K562 (cell line): ENCODE measurements at regions not wholly inside any gene's neighbourhood (a gene's known extent, or its start where the extent isn't known, plus 50 kb on each side); places are given as distances from the start of the nearest gene placed in this dataset.
A peak's percentile ranks its signal among the peaks of the same experiment; 100 is the strongest.

ENCODE experiments used
- ATAC-seq: fragments of 200-7000 bp; cut with Tn5 transposase; 3 replicates; pipeline ENCODE4 v1.9.1; 2020; ENCODE audit warnings: moderate library complexity
- BruUV-seq: library from RNA; stranded (reverse); fragments of 400-500 nt; replicated peaks from 2 replicates; lab custom pipeline; 2021; lab: Mats Ljungman, UMichigan
- CTCF ChIA-PET: fragments of 300-600 bp; formaldehyde crosslinking; extraction: SDS; loops from one replicate; lab custom pipeline; 2021; ENCODE audit warnings: low intra/inter-chr PET ratio; lab: Yijun Ruan, JAX
- POLR2A ChIA-PET: fragments of 300-600, 350-650 bp; sonication (Branson Sonifier 250); formaldehyde crosslinking; extraction: SDS; loops from one replicate; lab custom pipeline; 2021; ENCODE audit warnings: antibody characterized with exemption, inconsistent platforms; lab: Yijun Ruan, JAX
- DNase-seq, 4 experiments: peaks; one replicate each; pipeline versions ENCODE4 v3.0.0 to v3.0.0-alpha.2; 2011 to 2018; ENCODE audit warnings: low spot score in 3 of 4, mixed read lengths in 3 of 4; ENCODE audit errors: extremely low read depth in 1 of 4
- FAIRE-seq: peaks from 2 replicates; lab custom pipeline; 2011; peaks lifted over from hg19 to GRCh38; lab: Jason Lieb, UNC
- H2AFZ ChIP-seq: 2 replicates; pipeline ENCODE4 v1.6.0; 2011; ENCODE audit warnings: low read depth, low read length, control low read depth, inconsistent platforms
- H3K27ac ChIP-seq: fragments of 200-600 bp; 3 replicates; pipeline ENCODE4 v1.8.0; 2011; ENCODE audit warnings: low read depth, mild to moderate bottlenecking, control low read depth, inconsistent platforms, low read length, moderate library complexity, mixed read lengths; ENCODE audit errors: extremely low read depth
- H3K27me3 ChIP-seq, 2 experiments: fragments of 300-600 bp in 1 of 2; 2 replicates in 1 of 2; 3 replicates in 1 of 2; pipeline versions ENCODE4 v1.6.0 to v1.8.0; 2011; ENCODE audit warnings: inconsistent platforms in 2 of 2, low read length in 2 of 2, mild to moderate bottlenecking in 1 of 2, mixed read lengths in 1 of 2, moderate library complexity in 1 of 2; ENCODE audit not compliant: control insufficient read depth in 2 of 2, insufficient read depth in 2 of 2
- H3K36me3 ChIP-seq: fragments of 300-600 bp; 3 replicates; pipeline ENCODE4 v1.8.0; 2011; ENCODE audit warnings: mild to moderate bottlenecking, low read length, inconsistent platforms; ENCODE audit not compliant: control insufficient read depth, insufficient read depth
- H3K4me1 ChIP-seq, 2 experiments: fragments of 200-600 bp in 1 of 2; replicated peaks in 1 of 2; 2 replicates in 1 of 2; 3 replicates in 1 of 2; pipeline versions ENCODE4 v1.5.1 to v1.8.0; 2011; ENCODE audit warnings: inconsistent platforms in 2 of 2, low read length in 2 of 2, mild to moderate bottlenecking in 1 of 2, mixed read lengths in 1 of 2, moderate library complexity in 1 of 2; ENCODE audit not compliant: control insufficient read depth in 2 of 2, insufficient read depth in 2 of 2
- H3K4me2 ChIP-seq: 2 replicates; pipeline ENCODE4 v1.6.1; 2011; ENCODE audit warnings: low read length, control low read depth, inconsistent platforms, mixed read lengths; ENCODE audit not compliant: insufficient read depth
- H3K4me3 ChIP-seq: fragments of 200-600 bp; sonication (generic), shearing (Covaris generic); 2 replicates; pipeline ENCODE4 v1.5.1; 2016; ENCODE audit warnings: control low read depth, inconsistent platforms
- H3K79me2 ChIP-seq: fragments of 200-600 bp; 3 replicates; pipeline ENCODE4 v1.8.0; 2011; ENCODE audit warnings: low read length, inconsistent platforms; ENCODE audit not compliant: control insufficient read depth, insufficient read depth
- H3K9ac ChIP-seq, 2 experiments: 2 replicates each; pipeline versions ENCODE4 v1.6.0 to v1.6.1; 2011; ENCODE audit warnings: low read depth in 2 of 2, low read length in 2 of 2, control low read depth in 1 of 2, inconsistent platforms in 1 of 2, mild to moderate bottlenecking in 1 of 2, mixed read lengths in 1 of 2; ENCODE audit not compliant: insufficient read depth in 1 of 2
- H3K9me1 ChIP-seq: one replicate; pipeline ENCODE4 v1.6.0; 2011; ENCODE audit warnings: inconsistent platforms, mild to moderate bottlenecking, low read length, moderate library complexity; ENCODE audit not compliant: control insufficient read depth, insufficient read depth
- H3K9me3 ChIP-seq: replicated peaks from 2 replicates; pipeline ENCODE4 v1.5.1; 2011; ENCODE audit warnings: low read depth, low read length, inconsistent platforms; ENCODE audit not compliant: control insufficient read depth, insufficient read depth
- H4K20me1 ChIP-seq: replicated peaks from 2 replicates; pipeline ENCODE4 v1.6.1; 2011; ENCODE audit warnings: low read length, inconsistent platforms, mixed read lengths; ENCODE audit not compliant: control insufficient read depth, insufficient read depth
- ARNT ChIP-seq, 2 experiments: fragments of 450-650 bp; IDR thresholded peaks; 2 replicates each; pipeline ENCODE4 v1.6.1; 2016; ENCODE audit warnings: mild to moderate bottlenecking in 1 of 2
- CTCF ChIP-seq, 3 experiments: IDR thresholded peaks in 2 of 3; conservative IDR thresholded peaks in 1 of 3; 2 replicates each; pipeline ENCODE4 v1.5.1; 2011 to 2012; ENCODE audit warnings: low read length in 3 of 3, mild to moderate bottlenecking in 3 of 3, control low read depth in 2 of 3, improper control_type of control experiment in 1 of 3, inconsistent platforms in 1 of 3, low read depth in 1 of 3, mixed read lengths in 1 of 3, moderate library complexity in 1 of 3; ENCODE audit not compliant: insufficient read depth in 2 of 3
- E2F6 ChIP-seq, 2 experiments: IDR thresholded peaks; 2 replicates each; pipeline ENCODE4 v1.6.1; 2011; ENCODE audit warnings: borderline replicate concordance in 1 of 2, control low read depth in 1 of 2, low read depth in 1 of 2, low read length in 1 of 2, mild to moderate bottlenecking in 1 of 2, mixed read lengths in 1 of 2, moderate library complexity in 1 of 2; ENCODE audit not compliant: insufficient read depth in 1 of 2, insufficient read length in 1 of 2, poor library complexity in 1 of 2, severe bottlenecking in 1 of 2; ENCODE audit errors: extremely low read depth in 1 of 2
- EHMT2 ChIP-seq: fragments of 450-650 bp; IDR thresholded peaks from 2 replicates; pipeline ENCODE4 v1.6.1; 2018; ENCODE audit warnings: antibody characterized with exemption
- RAD21 ChIP-seq, 2 experiments: fragments of 250-450 bp in 1 of 2; fragments of 450-650 bp in 1 of 2; sonication (Bioruptor Pico) in 1 of 2; formaldehyde crosslinking in 1 of 2; IDR thresholded peaks in 1 of 2; conservative IDR thresholded peaks in 1 of 2; 2 replicates each; pipeline versions ENCODE4 v1.4.0 to v1.8.0; 2020 to 2022; ENCODE audit warnings: mild to moderate bottlenecking in 2 of 2, moderate library complexity in 1 of 2
- TRIM28 ChIP-seq: fragments of 450-650 bp; IDR thresholded peaks from 2 replicates; pipeline ENCODE4 v1.6.1; 2017
- YY1 ChIP-seq, 3 experiments: IDR thresholded peaks; 2 replicates each; pipeline ENCODE4 v1.6.1; 2011; ENCODE audit warnings: low read length in 2 of 3, mild to moderate bottlenecking in 2 of 3, moderate library complexity in 2 of 3, borderline replicate concordance in 1 of 3, control low read depth in 1 of 3, low read depth in 1 of 3; ENCODE audit not compliant: insufficient read depth in 3 of 3, insufficient replicate concordance in 2 of 3, control insufficient read depth in 1 of 3, insufficient read length in 1 of 3; ENCODE audit errors: extremely low read depth in 1 of 3
- WGBS: fragments of 100-300 bp; shearing (Covaris generic); methylation state at CpG from one replicate; pipeline ENCODE4 v1.1.6; 2016; ENCODE audit warnings: low coverage, mixed read lengths; ENCODE audit not compliant: insufficient coverage; ENCODE audit errors: missing lambda C conversion rate; 5-methylcytosine and 5-hydroxymethylcytosine counted together
- in situ Hi-C: fragments of 300-500 bp; cut with MboI; formaldehyde crosslinking; loops from 4 replicates; pipeline ENCODE4 v1.15.0; 2018; ENCODE audit warnings: inconsistent platforms, mixed read lengths
- intact Hi-C: fragments of 100-400 bp; cut with micrococcal nuclease; formaldehyde crosslinking; loops from 2 replicates; pipeline ENCODE4 v1.14.2; 2022

- in situ Hi-C loops (no loop called here), intact Hi-C loops (no loop called here)
Measured at GRCh38 chr15:37764733-37765191, 169.7 kb upstream of the TMCO5A start.

More at GRCh38 chr15:37764733-37765191, 169.7 kb upstream of the TMCO5A start:
- ChIA-PET POLR2A (no interaction called here), CTCF (no interaction called here)
- no peaks in the 10 kb centered on the region for H3K9me1 ChIP-seq
- H3K9me3 ChIP-seq, result no peaks in the 10 kb centered on the region
- WGBS, result 2% methylated on average over 3 of the region's 3 CpGs
- FAIRE-seq (no peak), ATAC-seq (peak; percentile 84), DNase-seq (peak; percentile 41 to 54 (median 52))
- no peak overlapping the region for H3K4me3 ChIP-seq
- no peaks in the 10 kb centered on the region for H4K20me1 ChIP-seq
- no peaks in the 10 kb centered on the region for H3K36me3 ChIP-seq
- TF ChIP-seq EHMT2 (peak; percentile 46; the same call in 1 of the 2 replicates), E2F6 (IDR thresholded peaks at IDR 0.05; ENCODE audit: borderline replicate concordance in 1 of 2, extremely low read depth in 1 of 2, insufficient read depth in 1 of 2, insufficient read length in 1 of 2, low read depth in 1 of 2, low read length in 1 of 2, poor library complexity in 1 of 2, severe bottlenecking in 1 of 2) (peak in 1 of 2 experiments; percentile 12), CTCF (IDR thresholded peaks at IDR 0.05 in 2 of 3, conservative IDR thresholded peaks at IDR 0.05 in 1 of 3; ENCODE audit: insufficient read depth in 2 of 3, low read depth in 1 of 3, low read length in 3 of 3) (peak; percentile 35 to 62 (median 52); a peak in 5 of 6 replicates), ARNT (IDR thresholded peaks at IDR 0.05) (no peak), TRIM28 (no peak), RAD21 (CRISPR knock-in tag; conservative IDR thresholded peaks at IDR 0.05 in 1 of 2, IDR thresholded peaks at IDR 0.05 in 1 of 2) (peak in 1 of 2 experiments; percentile 45; a peak in 3 of 4 replicates), YY1 (IDR thresholded peaks at IDR 0.05; ENCODE audit: borderline replicate concordance in 1 of 3, control insufficient read depth in 1 of 3, extremely low read depth in 1 of 3, insufficient read depth in 3 of 3, insufficient read length in 1 of 3, insufficient replicate concordance in 2 of 3, low read depth in 1 of 3, low read length in 2 of 3) (peak in 1 of 3 experiments; percentile 83)
- BruUV-seq, result no TSS peak
- H2AFZ ChIP-seq, result peak overlapping the region; percentile 50; the same call in 1 of the 2 replicates
- H3K4me1 ChIP-seq, result no peaks in the 10 kb centered on the region
- no peaks in the 10 kb centered on the region for H3K79me2 ChIP-seq
- H3K4me2 ChIP-seq, result no peak overlapping the region
- no peaks in the 10 kb centered on the region for H3K27me3 ChIP-seq
- no peak overlapping the region for H3K27ac ChIP-seq
- H3K9ac ChIP-seq, result no peak overlapping the region
